ENCODE measurements at regions not wholly inside any gene's neighbourhood (a gene's known extent, or its start where the extent isn't known, plus 50 kb on each side); places are given as distances from the start of the nearest gene placed in this dataset.

DNA sequence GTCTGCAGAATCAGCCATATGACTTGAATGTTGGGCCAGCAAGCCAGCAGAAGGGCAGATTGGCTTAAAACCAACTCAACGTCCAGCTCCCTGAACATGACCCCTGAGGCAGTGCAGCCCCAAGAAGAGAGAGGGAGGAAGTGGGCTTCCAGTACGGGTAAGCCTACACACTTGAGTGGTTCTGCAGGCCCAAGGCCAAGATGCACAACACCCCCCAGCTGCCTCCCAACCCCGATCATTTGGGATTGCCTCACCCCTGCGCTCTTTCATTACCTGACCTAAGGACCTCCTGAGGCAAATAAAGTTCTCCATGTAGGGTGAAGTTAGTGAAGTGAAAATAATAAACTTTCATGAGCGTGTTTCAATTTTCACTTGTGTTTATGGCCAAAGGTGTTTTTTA is 536.0 kb downstream of the TNS1 start:
- TF ChIP-seq, protein P1, sequence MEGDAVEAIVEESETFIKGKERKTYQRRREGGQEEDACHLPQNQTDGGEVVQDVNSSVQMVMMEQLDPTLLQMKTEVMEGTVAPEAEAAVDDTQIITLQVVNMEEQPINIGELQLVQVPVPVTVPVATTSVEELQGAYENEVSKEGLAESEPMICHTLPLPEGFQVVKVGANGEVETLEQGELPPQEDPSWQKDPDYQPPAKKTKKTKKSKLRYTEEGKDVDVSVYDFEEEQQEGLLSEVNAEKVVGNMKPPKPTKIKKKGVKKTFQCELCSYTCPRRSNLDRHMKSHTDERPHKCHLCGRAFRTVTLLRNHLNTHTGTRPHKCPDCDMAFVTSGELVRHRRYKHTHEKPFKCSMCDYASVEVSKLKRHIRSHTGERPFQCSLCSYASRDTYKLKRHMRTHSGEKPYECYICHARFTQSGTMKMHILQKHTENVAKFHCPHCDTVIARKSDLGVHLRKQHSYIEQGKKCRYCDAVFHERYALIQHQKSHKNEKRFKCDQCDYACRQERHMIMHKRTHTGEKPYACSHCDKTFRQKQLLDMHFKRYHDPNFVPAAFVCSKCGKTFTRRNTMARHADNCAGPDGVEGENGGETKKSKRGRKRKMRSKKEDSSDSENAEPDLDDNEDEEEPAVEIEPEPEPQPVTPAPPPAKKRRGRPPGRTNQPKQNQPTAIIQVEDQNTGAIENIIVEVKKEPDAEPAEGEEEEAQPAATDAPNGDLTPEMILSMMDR (IDR thresholded peaks at IDR 0.05; ENCODE audit: low read depth, low read length) = no peak
- TF ChIP-seq POLR2A (IDR thresholded peaks at IDR 0.05; ENCODE audit: extremely low read depth, insufficient read length) = no peak
- TF ChIP-seq, protein P2, sequence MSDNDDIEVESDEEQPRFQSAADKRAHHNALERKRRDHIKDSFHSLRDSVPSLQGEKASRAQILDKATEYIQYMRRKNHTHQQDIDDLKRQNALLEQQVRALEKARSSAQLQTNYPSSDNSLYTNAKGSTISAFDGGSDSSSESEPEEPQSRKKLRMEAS (IDR thresholded peaks at IDR 0.05; ENCODE audit: low read depth, low read length) = no peak

Measured in NB4 (cell line).